HCT116 (cell line): ENCODE measurements at regions not wholly inside any gene's neighbourhood (a gene's known extent, or its start where the extent isn't known, plus 50 kb on each side); places are given as distances from the start of the nearest gene placed in this dataset.

ENCODE experiments used
- ATF3 ChIP-seq: IDR thresholded peaks from 2 replicates; pipeline ENCODE4 v1.6.1; 2012
- CTCF ChIP-seq, 3 experiments: fragments of 200-600 bp in 1 of 3; sonication (generic) in 1 of 3; IDR thresholded peaks in 2 of 3; conservative IDR thresholded peaks in 1 of 3; 2 replicates each; pipeline ENCODE4 v1.5.1; 2012 to 2017; ENCODE audit warnings: low read depth in 2 of 3, low read length in 2 of 3, antibody characterized with exemption in 1 of 3, borderline replicate concordance in 1 of 3, control low read depth in 1 of 3, mild to moderate bottlenecking in 1 of 3, mixed read lengths in 1 of 3, mixed run types in 1 of 3, moderate library complexity in 1 of 3; ENCODE audit not compliant: insufficient read depth in 1 of 3
- POLR2A ChIP-seq: IDR thresholded peaks from 2 replicates; pipeline ENCODE4 v1.7.0; 2011; ENCODE audit warnings: borderline replicate concordance; ENCODE audit not compliant: insufficient read depth, insufficient read length; ENCODE audit errors: extremely low read depth
- RAD21 ChIP-seq: IDR thresholded peaks from 2 replicates; pipeline ENCODE4 v1.6.1; 2012; ENCODE audit warnings: low read depth, mild to moderate bottlenecking
- TF ChIP-seq, protein P1 (sequence below): IDR thresholded peaks from 2 replicates; pipeline ENCODE4 v1.6.1; 2012

DNA sequence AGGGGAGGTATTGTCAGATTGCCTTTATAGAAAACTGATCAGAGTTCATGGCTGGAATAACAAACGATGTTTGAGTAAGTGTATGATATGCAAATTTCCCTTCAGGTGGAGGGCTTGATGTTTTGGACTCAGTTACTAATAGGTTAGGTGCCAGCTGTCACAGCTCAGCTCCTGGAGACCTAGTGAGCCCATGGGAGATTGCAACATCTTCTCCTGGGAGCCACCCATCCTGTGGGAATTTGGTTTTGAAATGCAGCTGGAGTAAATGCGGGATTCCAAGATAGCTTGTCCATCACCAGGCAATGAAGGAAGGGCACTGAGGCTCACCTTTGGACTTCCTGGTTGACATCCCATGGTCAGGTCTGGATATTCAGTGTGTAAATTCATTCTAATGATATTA lies 211.4 kb upstream of the NRIP1 start:
- no peak for TF ChIP-seq ATF3
- no peak for TF ChIP-seq POLR2A
- TF ChIP-seq RAD21: no peak
- no peak for TF ChIP-seq CTCF (IDR thresholded peaks at IDR 0.05 in 2 of 3, conservative IDR thresholded peaks at IDR 0.05 in 1 of 3; ENCODE audit: borderline replicate concordance in 1 of 3, insufficient read depth in 1 of 3, low read depth in 2 of 3, low read length in 2 of 3)
- TF ChIP-seq, protein P1, sequence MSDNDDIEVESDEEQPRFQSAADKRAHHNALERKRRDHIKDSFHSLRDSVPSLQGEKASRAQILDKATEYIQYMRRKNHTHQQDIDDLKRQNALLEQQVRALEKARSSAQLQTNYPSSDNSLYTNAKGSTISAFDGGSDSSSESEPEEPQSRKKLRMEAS: no peak
